ENCODE measurements at regions not wholly inside any gene's neighbourhood (a gene's known extent, or its start where the extent isn't known, plus 50 kb on each side); places are given as distances from the start of the nearest gene placed in this dataset. TPM values are rescaled to one million over a fixed set of nuclear protein-coding genes. Genes with fewer than 3 reads are reported as not detected.
A peak's percentile ranks its signal among the peaks of the same experiment; 100 is the strongest.
"Not testable (repeated sequence)": the region's sequence is repeated elsewhere in the genome, so short reads cannot be mapped to it uniquely, and the experiment has no call there.

GRCh38 chr7:32638479-32639121 is 143.3 kb downstream of the AVL9 start:
- H3K27ac ChIP-seq (replicated peaks), result peak overlapping the region; percentile 17
- not testable (repeated sequence) for H3K4me3 ChIP-seq (replicated peaks; ENCODE audit: insufficient read depth, low read length); H3K27me3 ChIP-seq (ENCODE audit: insufficient read depth, poor library complexity, severe bottlenecking)
- TF ChIP-seq SPI1 (IDR thresholded peaks at IDR 0.05; ENCODE audit: borderline replicate concordance, low read depth), result peak; percentile 83
- peak in 1 of 2 experiments; percentile 23 for DNase-seq (ENCODE audit: low read depth in 1 of 2, low spot score in 1 of 2)

Small RNA genes lying in the stretch of these regions (microRNA-seq; reads per million reads assigned to microRNA genes)
- gene MIR550A2 (not detected), gene MIR550B2 (not detected)

Measured in HL-60 (cell line).